A549 (cell line): ENCODE measurements at regions not wholly inside any gene's neighbourhood (a gene's known extent, or its start where the extent isn't known, plus 50 kb on each side); places are given as distances from the start of the nearest gene placed in this dataset.

Experiments used
- CEBPB ChIP-seq, 2 experiments: fragments of >200 bp in 1 of 2; sonication (Bioruptor Twin) in 1 of 2; formaldehyde crosslinking in 1 of 2; IDR thresholded peaks; 2 replicates each; pipeline ENCODE4 v1.6.1; 2012 to 2016
- HEYL ChIP-seq: fragments of 250-450 bp; sonication (Bioruptor Pico); IDR thresholded peaks from 2 replicates; pipeline ENCODE4 v1.8.0; 2021; ENCODE audit warnings: mild to moderate bottlenecking, moderate library complexity
- HOXA7 ChIP-seq: fragments of 250-450 bp; sonication (Bioruptor Pico); IDR thresholded peaks from 2 replicates; pipeline ENCODE4 v1.5.0; 2020; ENCODE audit warnings: mild to moderate bottlenecking, moderate library complexity
- JUNB ChIP-seq: fragments of >200 bp; sonication (Bioruptor Twin); formaldehyde crosslinking; IDR thresholded peaks from 2 replicates; pipeline ENCODE4 v1.6.1; 2016
- MYC ChIP-seq: IDR thresholded peaks from 2 replicates; pipeline ENCODE4 v1.6.1; 2012; ENCODE audit warnings: mild to moderate bottlenecking, inconsistent platforms, low read length, improper control_type of control experiment, borderline replicate concordance
- POLR2A ChIP-seq: IDR thresholded peaks from 2 replicates; pipeline ENCODE4 v1.6.1; 2012; ENCODE audit warnings: mild to moderate bottlenecking, low read length
- RNF2 ChIP-seq: fragments of 200-600 bp; sonication (generic); IDR thresholded peaks from 2 replicates; pipeline ENCODE4 v1.6.1; 2016; ENCODE audit warnings: low read depth, mild to moderate bottlenecking, antibody characterized with exemption, moderate library complexity, borderline replicate concordance
- ZC3H11A ChIP-seq: fragments of 450-650 bp; IDR thresholded peaks from 2 replicates; pipeline ENCODE4 v1.6.1; 2014; ENCODE audit warnings: antibody characterized with exemption, mild to moderate bottlenecking
- ZFP36 ChIP-seq: fragments of 450-650 bp; IDR thresholded peaks from 2 replicates; pipeline ENCODE4 v1.6.1; 2014; ENCODE audit warnings: borderline replicate concordance; ENCODE audit not compliant: partially characterized antibody
- TF ChIP-seq, protein P1 (sequence below): fragments of 450-650 bp; IDR thresholded peaks from 2 replicates; pipeline ENCODE4 v1.6.1; 2014; ENCODE audit warnings: antibody characterized with exemption
- TF ChIP-seq, protein P2 (sequence below): fragments of >200 bp; sonication (Bioruptor Twin); formaldehyde crosslinking; IDR thresholded peaks from 3 replicates; pipeline ENCODE4 v1.5.1; 2016
- TF ChIP-seq, protein P3 (sequence below): IDR thresholded peaks from 2 replicates; pipeline ENCODE4 v1.6.1; 2012; ENCODE audit warnings: low read depth, borderline replicate concordance
- TF ChIP-seq, protein P4 (sequence below): IDR thresholded peaks from 2 replicates; pipeline ENCODE4 v1.6.1; 2012

DNA sequence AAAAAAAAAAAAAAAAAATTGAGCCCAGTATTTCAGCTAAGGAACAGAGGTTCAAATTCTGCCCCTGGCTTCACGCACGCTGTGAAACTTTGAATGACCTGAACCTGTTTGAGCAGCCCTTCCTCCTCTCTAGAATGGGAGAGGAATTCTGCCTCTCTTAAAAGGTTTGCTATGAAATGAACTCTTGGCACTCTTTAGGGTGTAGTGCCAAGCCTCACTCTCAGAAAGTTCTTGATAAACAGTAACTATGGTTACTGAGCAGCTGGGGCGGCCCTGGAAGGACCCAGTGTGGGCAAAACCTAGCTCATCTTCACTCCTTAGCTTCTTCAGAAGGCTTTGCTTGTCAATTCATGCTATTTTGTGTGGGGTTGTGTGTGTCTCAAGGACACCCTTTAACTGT, 73.7 kb downstream of the GEMIN8 start:
- TF ChIP-seq, protein P1, sequence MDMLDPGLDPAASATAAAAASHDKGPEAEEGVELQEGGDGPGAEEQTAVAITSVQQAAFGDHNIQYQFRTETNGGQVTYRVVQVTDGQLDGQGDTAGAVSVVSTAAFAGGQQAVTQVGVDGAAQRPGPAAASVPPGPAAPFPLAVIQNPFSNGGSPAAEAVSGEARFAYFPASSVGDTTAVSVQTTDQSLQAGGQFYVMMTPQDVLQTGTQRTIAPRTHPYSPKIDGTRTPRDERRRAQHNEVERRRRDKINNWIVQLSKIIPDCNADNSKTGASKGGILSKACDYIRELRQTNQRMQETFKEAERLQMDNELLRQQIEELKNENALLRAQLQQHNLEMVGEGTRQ, result no peak
- TF ChIP-seq, protein P2, sequence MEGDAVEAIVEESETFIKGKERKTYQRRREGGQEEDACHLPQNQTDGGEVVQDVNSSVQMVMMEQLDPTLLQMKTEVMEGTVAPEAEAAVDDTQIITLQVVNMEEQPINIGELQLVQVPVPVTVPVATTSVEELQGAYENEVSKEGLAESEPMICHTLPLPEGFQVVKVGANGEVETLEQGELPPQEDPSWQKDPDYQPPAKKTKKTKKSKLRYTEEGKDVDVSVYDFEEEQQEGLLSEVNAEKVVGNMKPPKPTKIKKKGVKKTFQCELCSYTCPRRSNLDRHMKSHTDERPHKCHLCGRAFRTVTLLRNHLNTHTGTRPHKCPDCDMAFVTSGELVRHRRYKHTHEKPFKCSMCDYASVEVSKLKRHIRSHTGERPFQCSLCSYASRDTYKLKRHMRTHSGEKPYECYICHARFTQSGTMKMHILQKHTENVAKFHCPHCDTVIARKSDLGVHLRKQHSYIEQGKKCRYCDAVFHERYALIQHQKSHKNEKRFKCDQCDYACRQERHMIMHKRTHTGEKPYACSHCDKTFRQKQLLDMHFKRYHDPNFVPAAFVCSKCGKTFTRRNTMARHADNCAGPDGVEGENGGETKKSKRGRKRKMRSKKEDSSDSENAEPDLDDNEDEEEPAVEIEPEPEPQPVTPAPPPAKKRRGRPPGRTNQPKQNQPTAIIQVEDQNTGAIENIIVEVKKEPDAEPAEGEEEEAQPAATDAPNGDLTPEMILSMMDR, result no peak
- TF ChIP-seq POLR2A (no peak), JUNB (no peak), HOXA7 (CRISPR knock-in tag) (no peak), ZFP36 (no peak), HEYL (CRISPR knock-in tag) (no peak), RNF2 (no peak), CEBPB (IDR thresholded peaks at IDR 0.05) (no peak), MYC (no peak), ZC3H11A (no peak)
- TF ChIP-seq, protein P3, sequence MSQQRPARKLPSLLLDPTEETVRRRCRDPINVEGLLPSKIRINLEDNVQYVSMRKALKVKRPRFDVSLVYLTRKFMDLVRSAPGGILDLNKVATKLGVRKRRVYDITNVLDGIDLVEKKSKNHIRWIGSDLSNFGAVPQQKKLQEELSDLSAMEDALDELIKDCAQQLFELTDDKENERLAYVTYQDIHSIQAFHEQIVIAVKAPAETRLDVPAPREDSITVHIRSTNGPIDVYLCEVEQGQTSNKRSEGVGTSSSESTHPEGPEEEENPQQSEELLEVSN, result no peak
- TF ChIP-seq, protein P4, sequence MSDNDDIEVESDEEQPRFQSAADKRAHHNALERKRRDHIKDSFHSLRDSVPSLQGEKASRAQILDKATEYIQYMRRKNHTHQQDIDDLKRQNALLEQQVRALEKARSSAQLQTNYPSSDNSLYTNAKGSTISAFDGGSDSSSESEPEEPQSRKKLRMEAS, result no peak
